ENCODE measurements at regions not wholly inside any gene's neighbourhood (a gene's known extent, or its start where the extent isn't known, plus 50 kb on each side); places are given as distances from the start of the nearest gene placed in this dataset.
"Not testable (repeated sequence)": the region's sequence is repeated elsewhere in the genome, so short reads cannot be mapped to it uniquely, and the experiment has no call there.

GRCh38 chr21:25531538-25532250, 75.6 kb downstream of the MRPL39 start:
- DNase-seq (ENCODE audit: low spot score); H3K27ac ChIP-seq; POLR2A ChIA-PET (ENCODE audit: low non-redundant PET); CTCF ChIA-PET: not testable (repeated sequence)

- no peak for DNase-seq (ENCODE audit: low spot score)
- CTCF ChIA-PET: interaction anchor here (0.7 kb wide), 1 partner anchor 292 kb away, joined by 5 read pairs; no protein-coding TSS in a partner anchor
- POLR2A ChIA-PET (ENCODE audit: low non-redundant PET): no interaction called here
- no peak for TF ChIP-seq CTCF (conservative IDR thresholded peaks at IDR 0.05; ENCODE audit: low read depth)
- no peak overlapping the region for H3K27ac ChIP-seq
Measured at GRCh38 chr21:25528515-25528914, 78.8 kb downstream of the MRPL39 start.

GRCh38 chr21:25518491-25518911, 88.8 kb downstream of the MRPL39 start:
- TF ChIP-seq CTCF (conservative IDR thresholded peaks at IDR 0.05; ENCODE audit: low read depth): no peak
- ChIA-PET POLR2A (ENCODE audit: low non-redundant PET) (no interaction called here), CTCF (no interaction called here)
- DNase-seq (ENCODE audit: low spot score): no peak
- H3K27ac ChIP-seq: no peak overlapping the region

- POLR2A ChIA-PET (ENCODE audit: low non-redundant PET): no interaction called here
- CTCF ChIA-PET: no interaction called here
- H3K27ac ChIP-seq: no peak overlapping the region
- DNase-seq (ENCODE audit: low spot score): no peak
- TF ChIP-seq CTCF (conservative IDR thresholded peaks at IDR 0.05; ENCODE audit: low read depth): no peak
Measured at GRCh38 chr21:25515484-25516405, 91.5 kb downstream of the MRPL39 start.

- H3K27ac ChIP-seq: no peak overlapping the region
- TF ChIP-seq CTCF (conservative IDR thresholded peaks at IDR 0.05; ENCODE audit: low read depth): no peak
- ChIA-PET POLR2A (ENCODE audit: low non-redundant PET) (no interaction called here), CTCF (no interaction called here)
- DNase-seq (ENCODE audit: low spot score): no peak
Measured at GRCh38 chr21:25513810-25514209, 93.5 kb downstream of the MRPL39 start.

GRCh38 chr21:25512095-25513081, 94.9 kb downstream of the MRPL39 start:
- ChIA-PET POLR2A (ENCODE audit: low non-redundant PET) (no interaction called here), CTCF (interaction anchor here (0.6 to 0.8 kb wide), 2 partner anchors 95 to 161 kb away, joined by 3 to 5 read pairs; no protein-coding TSS in a partner anchor)
- TF ChIP-seq CTCF (conservative IDR thresholded peaks at IDR 0.05; ENCODE audit: low read depth): no peak
- no peak overlapping the region for H3K27ac ChIP-seq
- no peak for DNase-seq (ENCODE audit: low spot score)

All from RWPE1 (cell line).